ENCODE measurements at regions not wholly inside any gene's neighbourhood (a gene's known extent, or its start where the extent isn't known, plus 50 kb on each side); places are given as distances from the start of the nearest gene placed in this dataset.

DNA sequence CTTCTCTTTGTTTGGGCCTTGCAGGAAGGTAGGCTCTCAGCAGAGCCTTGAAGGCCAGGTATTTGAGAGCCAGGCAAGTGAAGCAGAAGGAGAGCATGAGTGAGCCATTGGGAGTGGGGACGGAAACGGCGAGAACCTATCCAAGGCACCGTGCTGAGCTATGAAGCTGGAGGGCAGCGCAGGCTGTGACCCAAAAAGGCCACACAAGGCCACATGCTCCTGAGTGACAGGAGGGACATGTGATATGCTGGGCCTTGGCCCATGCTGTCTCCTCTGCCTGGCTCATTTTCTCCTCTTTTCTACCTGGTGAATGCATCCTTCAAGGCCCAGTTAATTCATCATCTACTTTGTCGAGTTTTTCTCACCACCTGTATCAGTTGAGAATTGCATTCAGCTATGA lies 136.3 kb downstream of the PALM2AKAP2 start:
- Histone ChIP-seq H4K20me1 (replicated peaks; ENCODE audit: control insufficient read depth, extremely low read depth, insufficient read depth, low read length) (no peaks in the 10 kb centered on the region), H3K4me1 (ENCODE audit: control insufficient read depth, extremely low read depth, insufficient read depth, low read length) (peaks cover 29% of the 10 kb centered on the region), H3K9me1 (replicated peaks; ENCODE audit: control insufficient read depth, extremely low read depth, insufficient read depth, low read length) (no peaks in the 10 kb centered on the region), H3K9me3 (replicated peaks; ENCODE audit: control insufficient read depth, insufficient read depth, low read length) (no peaks in the 10 kb centered on the region), H3K4me2 (ENCODE audit: insufficient read depth, low read length) (no peak overlapping the region), H3K9ac (replicated peaks; ENCODE audit: extremely low read depth, insufficient read depth, low read length) (no peak overlapping the region), H2AFZ (ENCODE audit: low read depth, low read length) (no peak overlapping the region), H3K27ac (ENCODE audit: insufficient read depth, low read depth, low read length) (no peak overlapping the region), H3K27me3 (ENCODE audit: control insufficient read depth in 2 of 2, insufficient read depth in 2 of 2, low read length in 2 of 2) (no peaks in the 10 kb centered on the region), H3K79me2 (ENCODE audit: control insufficient read depth, insufficient read depth, low read length) (no peaks in the 10 kb centered on the region), H3K36me3 (ENCODE audit: control insufficient read depth in 2 of 2, extremely low read depth in 1 of 2, insufficient read depth in 2 of 2, low read length in 2 of 2) (no peaks in the 10 kb centered on the region), H3K4me3 (replicated peaks in 1 of 3; ENCODE audit: insufficient read depth in 1 of 3, low read depth in 1 of 3, low read length in 3 of 3) (no peak overlapping the region)
- no peak for FAIRE-seq
- TF ChIP-seq JUN (IDR thresholded peaks at IDR 0.05; ENCODE audit: borderline replicate concordance, insufficient read depth, insufficient read length, low read depth) (no peak), GATA2 (IDR thresholded peaks at IDR 0.05; ENCODE audit: insufficient read depth, insufficient read length, low read depth, low read length) (no peak), MYC (IDR thresholded peaks at IDR 0.05; ENCODE audit: low read depth, low read length) (no peak), FOS (IDR thresholded peaks at IDR 0.05; ENCODE audit: borderline replicate concordance, insufficient read depth, low read length) (no peak), EZH2 (IDR thresholded peaks at IDR 0.05; ENCODE audit: borderline replicate concordance, low read depth, low read length, severe bottlenecking) (no peak), POLR2AphosphoS5 (IDR thresholded peaks at IDR 0.05; ENCODE audit: insufficient read depth, low read depth, low read length) (no peak), POLR2A (IDR thresholded peaks at IDR 0.05; ENCODE audit: low read depth, low read length) (no peak)
- TF ChIP-seq, protein P1, sequence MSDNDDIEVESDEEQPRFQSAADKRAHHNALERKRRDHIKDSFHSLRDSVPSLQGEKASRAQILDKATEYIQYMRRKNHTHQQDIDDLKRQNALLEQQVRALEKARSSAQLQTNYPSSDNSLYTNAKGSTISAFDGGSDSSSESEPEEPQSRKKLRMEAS (IDR thresholded peaks at IDR 0.05; ENCODE audit: insufficient read depth, insufficient read length): no peak
- TF ChIP-seq, protein P2, sequence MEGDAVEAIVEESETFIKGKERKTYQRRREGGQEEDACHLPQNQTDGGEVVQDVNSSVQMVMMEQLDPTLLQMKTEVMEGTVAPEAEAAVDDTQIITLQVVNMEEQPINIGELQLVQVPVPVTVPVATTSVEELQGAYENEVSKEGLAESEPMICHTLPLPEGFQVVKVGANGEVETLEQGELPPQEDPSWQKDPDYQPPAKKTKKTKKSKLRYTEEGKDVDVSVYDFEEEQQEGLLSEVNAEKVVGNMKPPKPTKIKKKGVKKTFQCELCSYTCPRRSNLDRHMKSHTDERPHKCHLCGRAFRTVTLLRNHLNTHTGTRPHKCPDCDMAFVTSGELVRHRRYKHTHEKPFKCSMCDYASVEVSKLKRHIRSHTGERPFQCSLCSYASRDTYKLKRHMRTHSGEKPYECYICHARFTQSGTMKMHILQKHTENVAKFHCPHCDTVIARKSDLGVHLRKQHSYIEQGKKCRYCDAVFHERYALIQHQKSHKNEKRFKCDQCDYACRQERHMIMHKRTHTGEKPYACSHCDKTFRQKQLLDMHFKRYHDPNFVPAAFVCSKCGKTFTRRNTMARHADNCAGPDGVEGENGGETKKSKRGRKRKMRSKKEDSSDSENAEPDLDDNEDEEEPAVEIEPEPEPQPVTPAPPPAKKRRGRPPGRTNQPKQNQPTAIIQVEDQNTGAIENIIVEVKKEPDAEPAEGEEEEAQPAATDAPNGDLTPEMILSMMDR (IDR thresholded peaks at IDR 0.05; ENCODE audit: extremely low read depth in 1 of 2, insufficient read depth in 1 of 2, low read depth in 1 of 2, low read length in 2 of 2): no peak
- DNase-seq (ENCODE audit: low read depth, low spot score): no peak
- intact Hi-C loops (cut with micrococcal nuclease): no loop called here
- POLR2A ChIA-PET: no interaction called here
- BruUV-seq (replicated peaks): no TSS peak
- dilution Hi-C loops (cut with MboI; ENCODE audit: extremely low pct_ligation_motif_present, low sequenced_read_pairs): loop anchor here (25.0 kb wide), 1 partner anchor 246 kb away; no protein-coding TSS in a partner anchor
- CTCF ChIA-PET: no interaction called here

All from endothelial cell of umbilical vein (primary cell).